Tibial nerve (tissue), 4 donors: ENCODE measurements at regions not wholly inside any gene's neighbourhood (a gene's known extent, or its start where the extent isn't known, plus 50 kb on each side); places are given as distances from the start of the nearest gene placed in this dataset.
"Not testable (repeated sequence)": the region's sequence is repeated elsewhere in the genome, so short reads cannot be mapped to it uniquely, and the experiment has no call there.

ENCODE experiments used
- DNase-seq, 2 donors: peaks; one replicate each; pipeline ENCODE4 v3.0.0-alpha.2; 2019; ENCODE audit warnings: low spot score in 2 of 2
- H3K27ac ChIP-seq, 4 donors: fragments of 200-600 bp; sonication (generic) in 3 of 4; one replicate each; pipeline ENCODE4 v1.5.1; 2017 to 2019; ENCODE audit warnings: mild to moderate bottlenecking in 1 of 4
- H3K27me3 ChIP-seq, 2 donors: fragments of 200-600 bp; sonication (generic) in 1 of 2; one replicate each; pipeline versions ENCODE4 v1.5.1 to v1.6.0; 2017 to 2019
- H3K36me3 ChIP-seq, 3 donors: fragments of 200-600 bp; sonication (generic); one replicate each; pipeline ENCODE4 v1.5.1; 2018 to 2019
- H3K4me1 ChIP-seq, 4 donors: fragments of 200-600 bp; sonication (generic) in 3 of 4; one replicate each; pipeline ENCODE4 v1.5.1; 2017 to 2019
- H3K4me3 ChIP-seq, 4 donors: fragments of 200-600 bp; sonication (generic) in 3 of 4; one replicate each; pipeline ENCODE4 v1.5.1; 2017 to 2019; ENCODE audit warnings: mild to moderate bottlenecking in 1 of 4, moderate library complexity in 1 of 4
- H3K9me3 ChIP-seq, 4 donors: fragments of 200-600 bp; sonication (generic) in 3 of 4; one replicate each; pipeline ENCODE4 v1.5.1; 2017 to 2019
- CTCF ChIP-seq, 5 experiments: fragments of 200-600 bp in 3 of 5; fragments of 450-650 bp in 2 of 5; sonication (generic) in 3 of 5; IDR thresholded peaks; one replicate each; pipeline ENCODE4 v1.5.1; 2016 to 2019; ENCODE audit warnings: antibody characterized with exemption in 5 of 5, mild to moderate bottlenecking in 3 of 5, moderate library complexity in 2 of 5
- EP300 ChIP-seq, 2 donors: sonication (generic); formaldehyde crosslinking; IDR thresholded peaks; one replicate each; pipeline ENCODE4 v1.6.1; 2017; ENCODE audit warnings: antibody characterized with exemption in 2 of 2, mild to moderate bottlenecking in 1 of 2
- POLR2A ChIP-seq, 2 donors: fragments of 450-650 bp; IDR thresholded peaks; one replicate each; pipeline ENCODE4 v1.6.1; 2017; ENCODE audit warnings: antibody characterized with exemption in 2 of 2, mild to moderate bottlenecking in 2 of 2, moderate library complexity in 2 of 2
- WGBS, 2 donors: methylation state at CpG; one replicate each; pipeline ENCODE4 v1.1.5; 2018; 5-methylcytosine and 5-hydroxymethylcytosine counted together

GRCh38 chr6:131336596-131336995 lies 201.3 kb downstream of the AKAP7 start:
- DNase-seq = no peak
- WGBS, 2 donors = 71 to 78% methylated on average over 4 of the region's 4 CpGs
- TF ChIP-seq EP300 (IDR thresholded peaks at IDR 0.05) (no peak), POLR2A (IDR thresholded peaks at IDR 0.05) (no peak), CTCF (IDR thresholded peaks at IDR 0.05) (no peak)
- no peak overlapping the region for H3K27ac ChIP-seq
- no peaks in the 10 kb centered on the region for H3K9me3 ChIP-seq
- no peaks in the 10 kb centered on the region for H3K36me3 ChIP-seq
- no peaks in the 10 kb centered on the region for H3K4me1 ChIP-seq
- no peak overlapping the region for H3K4me3 ChIP-seq
- no peaks in the 10 kb centered on the region for H3K27me3 ChIP-seq

- H3K27ac ChIP-seq, H3K9me3 ChIP-seq, DNase-seq, H3K27me3 ChIP-seq, H3K4me3 ChIP-seq, H3K4me1 ChIP-seq, H3K36me3 ChIP-seq: not testable (repeated sequence)
- 83 to 93% methylated on average over 4 of the region's 4 CpGs for WGBS, 2 donors
Observed at GRCh38 chr6:131346896-131347295, 211.6 kb downstream of the AKAP7 start.

GRCh38 chr6:131348572-131348971 lies 213.3 kb downstream of the AKAP7 start:
- Histone ChIP-seq H3K9me3 (no peaks in the 10 kb centered on the region), H3K36me3 (no peaks in the 10 kb centered on the region), H3K27me3 (no peaks in the 10 kb centered on the region), H3K27ac (no peak overlapping the region), H3K4me1 (no peaks in the 10 kb centered on the region), H3K4me3 (no peak overlapping the region)
- DNase-seq = no peak
- TF ChIP-seq CTCF (IDR thresholded peaks at IDR 0.05) (no peak), POLR2A (IDR thresholded peaks at IDR 0.05) (no peak), EP300 (IDR thresholded peaks at IDR 0.05) (no peak)
- 65 to 68% methylated on average over 5 of the region's 5 CpGs for WGBS, 2 donors

- H3K27me3 ChIP-seq = no peaks in the 10 kb centered on the region
- 43 to 70% methylated on average over 1 of the region's 1 CpG for WGBS, 2 donors
- H3K9me3 ChIP-seq = no peaks in the 10 kb centered on the region
- no peak overlapping the region for H3K27ac ChIP-seq
- H3K4me1 ChIP-seq = no peaks in the 10 kb centered on the region
- no peaks in the 10 kb centered on the region for H3K36me3 ChIP-seq
- H3K4me3 ChIP-seq = no peak overlapping the region
- no peak for DNase-seq
- TF ChIP-seq CTCF (IDR thresholded peaks at IDR 0.05) = no peak
Observed at GRCh38 chr6:131349199-131349598, 213.9 kb downstream of the AKAP7 start.

GRCh38 chr6:131353106-131353505 lies 217.8 kb downstream of the AKAP7 start:
- WGBS, 2 donors = 95 to 98% methylated on average over 3 of the region's 3 CpGs
- DNase-seq = no peak

More at GRCh38 chr6:131353106-131353505, 217.8 kb downstream of the AKAP7 start:
- TF ChIP-seq CTCF (IDR thresholded peaks at IDR 0.05) (no peak), POLR2A (IDR thresholded peaks at IDR 0.05) (no peak), EP300 (IDR thresholded peaks at IDR 0.05) (no peak)
- H3K27ac ChIP-seq = no peak overlapping the region
- H3K9me3 ChIP-seq = no peaks in the 10 kb centered on the region
- H3K36me3 ChIP-seq = no peaks in the 10 kb centered on the region
- H3K4me1 ChIP-seq = no peaks in the 10 kb centered on the region
- H3K4me3 ChIP-seq = no peak overlapping the region
- no peaks in the 10 kb centered on the region for H3K27me3 ChIP-seq
